H1 (cell line): ENCODE measurements at regions not wholly inside any gene's neighbourhood (a gene's known extent, or its start where the extent isn't known, plus 50 kb on each side); places are given as distances from the start of the nearest gene placed in this dataset.
"Not testable (repeated sequence)": the region's sequence is repeated elsewhere in the genome, so short reads cannot be mapped to it uniquely, and the experiment has no call there.

Experiments
- EGR1 ChIP-seq: IDR thresholded peaks from 2 replicates; pipeline ENCODE4 v1.6.1; 2011; ENCODE audit warnings: low read depth, low read length, borderline replicate concordance
- EZH2 ChIP-seq: fragments of 200-600 bp; sonication (generic); IDR thresholded peaks from 2 replicates; pipeline ENCODE4 v1.7.1; 2012; ENCODE audit warnings: low read depth, mild to moderate bottlenecking, moderate library complexity, low read length, inconsistent platforms; ENCODE audit not compliant: severe bottlenecking
- JUND ChIP-seq: IDR thresholded peaks from 2 replicates; pipeline ENCODE4 v1.6.1; 2011; ENCODE audit warnings: mild to moderate bottlenecking, improper control_type of control experiment, low read length
- POLR2A ChIP-seq, 2 experiments: IDR thresholded peaks; 1 replicate in 1 of 2; 2 replicates in 1 of 2; pipeline ENCODE4 v1.6.1; 2011; ENCODE audit warnings: low read depth in 2 of 2, low read length in 2 of 2, mild to moderate bottlenecking in 2 of 2; ENCODE audit errors: control extremely low read depth in 1 of 2
- RFX5 ChIP-seq: IDR thresholded peaks from 2 replicates; pipeline ENCODE4 v1.6.1; 2011; ENCODE audit warnings: low read depth, low read length, improper control_type of control experiment, borderline replicate concordance
- RXRA ChIP-seq: IDR thresholded peaks from 2 replicates; pipeline ENCODE4 v1.6.1; 2011; ENCODE audit warnings: low read depth, mild to moderate bottlenecking, low read length, moderate library complexity; ENCODE audit not compliant: insufficient read depth
- SAP30 ChIP-seq: fragments of 300-600 bp; sonication (generic); IDR thresholded peaks from 2 replicates; pipeline ENCODE4 v1.7.1; 2012; ENCODE audit warnings: low read length, moderate library complexity, mild to moderate bottlenecking, inconsistent platforms; ENCODE audit not compliant: insufficient read depth, insufficient replicate concordance
- SIN3A ChIP-seq, 2 experiments: IDR thresholded peaks in 1 of 2; conservative IDR thresholded peaks in 1 of 2; 2 replicates each; pipeline ENCODE4 v1.6.1; 2011 to 2012; ENCODE audit warnings: low read length in 2 of 2, improper control_type of control experiment in 1 of 2, low read depth in 1 of 2, mild to moderate bottlenecking in 1 of 2
- SP1 ChIP-seq: IDR thresholded peaks from 2 replicates; pipeline ENCODE4 v1.6.1; 2011; ENCODE audit warnings: low read depth, low read length
- TEAD4 ChIP-seq: IDR thresholded peaks from 2 replicates; pipeline ENCODE4 v1.6.1; 2012; ENCODE audit warnings: low read depth, low read length, inconsistent platforms, mixed read lengths
- YY1 ChIP-seq: IDR thresholded peaks from 2 replicates; pipeline ENCODE4 v1.6.1; 2011; ENCODE audit warnings: low read depth, mild to moderate bottlenecking, low read length
- TF ChIP-seq, protein P1 (sequence below), 3 experiments: IDR thresholded peaks; 1 replicate in 2 of 3; 2 replicates in 1 of 3; pipeline versions ENCODE4 v1.5.1 to v1.6.1; 2011; ENCODE audit warnings: low read length in 3 of 3, mild to moderate bottlenecking in 3 of 3, inconsistent platforms in 2 of 3, low read depth in 1 of 3, moderate library complexity in 1 of 3; ENCODE audit not compliant: insufficient read depth in 1 of 3; ENCODE audit errors: control extremely low read depth in 1 of 3
- TF ChIP-seq, protein P2 (sequence below): IDR thresholded peaks from 2 replicates; pipeline ENCODE4 v1.6.1; 2011; ENCODE audit warnings: low read length, improper control_type of control experiment

DNA sequence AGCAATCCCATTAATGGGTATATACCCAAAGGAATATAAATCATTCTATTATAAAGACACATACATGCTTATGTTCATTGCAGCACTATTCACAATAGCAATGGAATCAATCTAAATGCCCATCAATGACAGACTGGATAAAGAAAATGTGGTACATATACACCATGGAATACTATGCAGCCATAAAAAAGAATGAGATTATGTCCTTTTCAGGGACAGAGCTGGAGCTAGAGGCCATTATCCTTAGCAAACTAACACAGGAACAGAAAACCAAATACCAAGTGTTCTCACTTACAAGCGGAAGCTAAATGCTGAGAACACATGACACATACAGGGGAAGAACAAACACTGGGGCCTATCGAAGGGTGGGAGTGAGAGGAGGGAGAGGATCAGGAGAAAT, 276.3 kb downstream of the RRAGC start:
- not testable (repeated sequence) for TF ChIP-seq JUND; TEAD4; SP1; RXRA; YY1; EZH2; SIN3A (conservative IDR thresholded peaks at IDR 0.05 in 1 of 2, IDR thresholded peaks at IDR 0.05 in 1 of 2; ENCODE audit: low read depth in 1 of 2, low read length in 2 of 2); POLR2A (IDR thresholded peaks at IDR 0.05; ENCODE audit: control extremely low read depth in 1 of 2, low read depth in 2 of 2, low read length in 2 of 2); SAP30; RFX5; EGR1
- TF ChIP-seq, protein P1, sequence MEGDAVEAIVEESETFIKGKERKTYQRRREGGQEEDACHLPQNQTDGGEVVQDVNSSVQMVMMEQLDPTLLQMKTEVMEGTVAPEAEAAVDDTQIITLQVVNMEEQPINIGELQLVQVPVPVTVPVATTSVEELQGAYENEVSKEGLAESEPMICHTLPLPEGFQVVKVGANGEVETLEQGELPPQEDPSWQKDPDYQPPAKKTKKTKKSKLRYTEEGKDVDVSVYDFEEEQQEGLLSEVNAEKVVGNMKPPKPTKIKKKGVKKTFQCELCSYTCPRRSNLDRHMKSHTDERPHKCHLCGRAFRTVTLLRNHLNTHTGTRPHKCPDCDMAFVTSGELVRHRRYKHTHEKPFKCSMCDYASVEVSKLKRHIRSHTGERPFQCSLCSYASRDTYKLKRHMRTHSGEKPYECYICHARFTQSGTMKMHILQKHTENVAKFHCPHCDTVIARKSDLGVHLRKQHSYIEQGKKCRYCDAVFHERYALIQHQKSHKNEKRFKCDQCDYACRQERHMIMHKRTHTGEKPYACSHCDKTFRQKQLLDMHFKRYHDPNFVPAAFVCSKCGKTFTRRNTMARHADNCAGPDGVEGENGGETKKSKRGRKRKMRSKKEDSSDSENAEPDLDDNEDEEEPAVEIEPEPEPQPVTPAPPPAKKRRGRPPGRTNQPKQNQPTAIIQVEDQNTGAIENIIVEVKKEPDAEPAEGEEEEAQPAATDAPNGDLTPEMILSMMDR (IDR thresholded peaks at IDR 0.05; ENCODE audit: control extremely low read depth in 1 of 3, insufficient read depth in 1 of 3, low read depth in 1 of 3, low read length in 3 of 3), result not testable (repeated sequence)
- TF ChIP-seq, protein P2, sequence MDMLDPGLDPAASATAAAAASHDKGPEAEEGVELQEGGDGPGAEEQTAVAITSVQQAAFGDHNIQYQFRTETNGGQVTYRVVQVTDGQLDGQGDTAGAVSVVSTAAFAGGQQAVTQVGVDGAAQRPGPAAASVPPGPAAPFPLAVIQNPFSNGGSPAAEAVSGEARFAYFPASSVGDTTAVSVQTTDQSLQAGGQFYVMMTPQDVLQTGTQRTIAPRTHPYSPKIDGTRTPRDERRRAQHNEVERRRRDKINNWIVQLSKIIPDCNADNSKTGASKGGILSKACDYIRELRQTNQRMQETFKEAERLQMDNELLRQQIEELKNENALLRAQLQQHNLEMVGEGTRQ, result not testable (repeated sequence)
